HTERT RPE-1 (cell line): ENCODE measurements at regions not wholly inside any gene's neighbourhood (a gene's known extent, or its start where the extent isn't known, plus 50 kb on each side); places are given as distances from the start of the nearest gene placed in this dataset.
"Not testable (repeated sequence)": the region's sequence is repeated elsewhere in the genome, so short reads cannot be mapped to it uniquely, and the experiment has no call there.

ENCODE experiments used
- in situ Hi-C: fragments of 300-500 bp; cut with MboI; formaldehyde crosslinking; loops from 4 replicates; pipeline ENCODE4 v1.14.3; 2020; ENCODE audit warnings: low sequenced_read_pairs

- in situ Hi-C loops, result no loop called here
Observed at GRCh38 chr18:70705831-70706416, 417.1 kb downstream of the SOCS6 start.

DNA sequence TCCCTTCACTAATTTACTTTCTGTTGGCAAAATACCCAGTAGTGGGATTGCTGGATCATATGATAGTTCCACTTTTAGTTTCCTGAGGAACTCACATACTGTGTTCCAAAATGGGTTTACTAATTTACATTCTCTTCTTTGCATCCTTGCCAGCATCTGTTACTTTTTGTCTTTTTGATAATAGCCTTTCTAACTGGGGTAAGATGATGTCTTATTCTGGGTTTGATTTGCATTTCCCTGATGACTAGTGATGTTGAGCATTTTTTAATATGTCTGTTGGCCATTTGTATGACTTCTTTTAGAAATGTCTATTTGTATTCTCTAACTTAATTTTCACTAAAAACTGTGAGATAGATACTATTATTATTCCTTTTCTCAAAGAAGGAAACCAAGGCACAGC lies 411.7 kb downstream of the SOCS6 start:
- in situ Hi-C loops, result no loop called here

GRCh38 chr18:70698574-70698973 lies 409.7 kb downstream of the SOCS6 start:
- in situ Hi-C loops, result no loop called here

DNA sequence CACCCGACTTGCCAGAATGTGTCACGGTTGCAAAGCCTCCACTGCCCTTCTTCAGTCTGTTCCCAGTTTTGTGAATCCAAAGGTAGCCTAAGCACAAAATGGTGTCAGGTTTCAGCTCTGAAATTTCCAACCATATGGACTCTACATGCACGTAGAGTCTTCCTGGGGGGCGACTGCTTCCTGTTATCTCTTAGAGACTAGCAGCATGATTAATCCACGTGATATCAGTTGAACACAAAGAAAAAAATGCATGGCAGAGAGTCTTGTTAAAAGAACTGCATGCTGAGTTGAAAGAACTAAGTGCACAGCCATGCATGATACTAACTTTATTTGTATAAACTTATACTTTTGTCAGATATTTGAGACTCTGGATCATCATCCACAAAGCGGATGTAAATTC lies 404.4 kb downstream of the SOCS6 start:
- in situ Hi-C loops, result no loop called here

DNA sequence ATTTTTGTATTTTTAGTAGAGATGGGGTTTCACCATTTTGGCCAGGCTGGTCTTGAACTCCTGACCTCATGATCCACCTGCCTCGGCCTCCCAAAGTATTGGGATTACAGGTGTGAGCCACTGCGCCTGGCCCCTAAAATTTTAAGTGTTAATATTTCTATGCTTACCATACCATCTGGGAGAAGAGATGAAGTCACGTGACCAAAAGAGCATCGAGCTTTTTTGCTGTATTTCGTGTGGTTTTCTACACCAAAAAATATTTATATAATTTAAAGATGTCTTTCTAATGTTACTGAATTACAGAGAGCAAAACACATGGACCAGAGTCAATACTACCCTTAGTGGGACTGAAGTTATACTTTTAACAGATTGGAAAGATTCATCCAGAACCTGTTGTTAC lies 400.9 kb downstream of the SOCS6 start:
- in situ Hi-C loops, result not testable (repeated sequence)

GRCh38 chr18:70688286-70688685 lies 399.4 kb downstream of the SOCS6 start:
- in situ Hi-C loops, result no loop called here

DNA sequence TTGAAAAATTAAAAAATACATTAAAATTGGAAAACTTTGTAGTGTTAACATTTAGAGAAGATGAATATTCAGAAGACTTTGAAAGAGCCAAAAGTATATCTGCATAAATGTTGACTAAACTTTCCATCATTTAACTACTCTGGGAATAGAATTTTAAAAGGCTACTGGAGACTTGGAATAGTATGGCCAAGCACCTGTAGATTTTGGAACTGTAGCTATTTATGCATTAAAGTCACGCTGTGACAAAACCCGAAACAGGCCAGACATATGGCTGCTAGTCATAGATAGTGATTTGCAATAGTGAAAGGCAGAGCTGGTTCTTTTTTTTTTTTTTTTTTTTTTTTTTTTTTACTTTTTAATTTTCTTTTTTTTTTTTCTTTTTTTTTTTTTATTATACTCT lies 396.0 kb downstream of the SOCS6 start:
- in situ Hi-C loops, result no loop called here

DNA sequence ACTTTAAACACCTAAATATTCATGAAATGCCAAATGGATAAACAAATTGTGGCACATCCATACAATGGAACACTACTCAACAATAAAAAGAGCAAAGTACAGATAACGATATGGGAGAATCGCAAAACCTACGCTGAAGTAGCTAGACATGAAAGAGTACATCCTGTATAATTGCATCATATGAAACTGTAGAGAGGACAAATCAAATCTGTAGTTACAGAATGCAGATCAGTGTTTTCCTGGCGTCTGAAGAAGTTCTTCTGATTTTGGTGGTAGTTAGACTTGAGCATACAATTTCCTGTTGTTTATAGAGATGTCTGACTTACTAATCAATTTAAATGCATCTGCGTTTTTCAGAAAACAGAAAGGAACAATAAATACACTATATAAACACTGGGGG lies 394.4 kb downstream of the SOCS6 start:
- in situ Hi-C loops, result no loop called here

DNA sequence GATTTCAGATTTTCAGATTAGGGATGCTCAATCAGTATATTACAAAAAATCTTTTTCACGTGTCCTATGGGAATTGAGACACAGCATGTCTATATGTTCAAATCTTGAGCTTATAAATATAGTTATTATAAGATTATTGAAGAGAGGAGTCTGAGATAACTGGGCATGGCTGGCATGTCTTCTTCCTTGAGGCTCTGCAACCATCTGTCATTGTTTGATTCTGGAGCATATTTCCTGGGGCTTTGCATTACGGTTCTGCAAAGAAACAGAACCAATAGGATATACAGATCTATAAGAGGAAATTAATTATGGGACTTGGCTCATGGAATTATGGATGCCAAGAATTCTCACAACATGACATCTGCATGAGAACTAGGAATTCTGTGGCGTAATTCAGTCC lies 386.1 kb downstream of the SOCS6 start:
- in situ Hi-C loops, result no loop called here

DNA sequence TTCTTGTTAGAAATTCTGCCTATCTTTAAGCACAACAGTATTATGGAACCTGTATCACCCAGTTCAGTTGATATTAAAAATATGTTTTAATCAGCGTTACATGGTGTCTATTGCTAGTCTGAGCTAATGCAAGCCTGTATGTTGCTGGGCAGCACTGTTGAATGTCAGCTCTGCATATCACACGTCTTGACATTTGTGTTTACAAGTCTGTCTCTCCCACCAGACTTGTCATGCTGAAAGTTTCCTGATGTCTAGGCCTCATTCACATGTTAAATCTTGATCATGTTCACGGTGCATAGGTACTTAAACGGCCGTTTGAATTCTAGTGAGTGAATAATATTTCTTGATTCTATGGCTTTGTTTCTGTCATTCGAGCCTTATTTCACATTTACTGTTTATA lies 385.0 kb downstream of the SOCS6 start:
- in situ Hi-C loops, result no loop called here

GRCh38 chr18:70672581-70672980 lies 383.7 kb downstream of the SOCS6 start:
- in situ Hi-C loops, result no loop called here

GRCh38 chr18:70671889-70672565 lies 383.2 kb downstream of the SOCS6 start:
- in situ Hi-C loops, result no loop called here

DNA sequence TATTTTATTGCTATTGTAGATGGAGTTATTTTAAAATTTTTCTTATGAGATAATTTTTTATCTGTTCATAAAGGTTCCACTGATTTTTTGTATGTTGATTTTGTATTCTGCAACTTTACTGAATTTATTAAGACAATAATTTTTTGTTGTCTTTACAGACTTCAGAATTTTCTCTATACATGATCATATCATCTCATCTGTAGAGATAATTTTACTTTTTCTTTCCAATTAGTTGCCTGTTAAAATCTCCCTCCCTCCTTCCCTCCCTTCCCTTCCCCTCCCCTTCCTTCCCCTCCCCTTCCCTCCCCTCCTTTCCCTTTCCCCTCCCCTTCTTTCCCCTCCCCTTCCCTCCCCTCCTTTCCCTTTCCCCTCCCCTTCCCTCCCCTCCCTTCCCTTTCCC lies 378.1 kb downstream of the SOCS6 start:
- in situ Hi-C loops, result no loop called here

DNA sequence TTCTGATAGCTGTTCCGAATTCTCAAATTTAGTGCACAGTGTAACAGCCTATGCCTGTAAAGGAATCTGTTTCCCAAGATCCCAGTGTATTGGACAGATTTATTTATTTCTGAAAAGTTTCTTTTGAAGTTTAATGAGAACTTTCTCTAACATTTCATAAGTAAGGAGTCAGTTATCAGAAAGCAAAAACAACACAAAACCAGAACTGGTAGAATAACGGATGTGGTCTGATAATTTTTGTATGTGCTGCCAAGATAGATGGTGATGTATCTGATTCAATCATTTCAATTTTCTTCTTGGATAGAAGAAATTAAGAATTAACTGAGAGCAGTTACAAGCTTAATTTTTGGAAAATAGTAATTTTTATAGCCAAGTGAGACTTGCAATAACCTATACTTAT lies 374.3 kb downstream of the SOCS6 start:
- in situ Hi-C loops, result no loop called here

DNA sequence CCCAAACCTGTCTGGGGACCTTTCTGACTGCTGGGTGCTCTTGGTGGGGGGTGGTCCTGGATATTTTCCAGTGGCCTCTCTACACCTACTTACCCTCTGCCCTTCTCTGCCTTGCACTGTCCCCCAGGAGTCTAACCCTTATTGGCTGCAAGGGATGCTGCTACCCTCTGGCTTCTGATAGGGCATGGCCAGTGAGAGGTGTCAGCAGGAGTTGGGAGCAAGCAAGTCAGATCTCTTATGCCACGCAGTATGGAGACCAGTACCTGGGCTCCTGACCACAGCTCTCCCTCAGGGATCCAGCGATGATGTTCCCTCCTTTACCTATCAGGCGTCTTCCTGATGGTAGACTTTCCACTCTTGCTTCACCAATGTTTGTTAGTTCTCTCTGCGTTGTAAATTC lies 373.7 kb downstream of the SOCS6 start:
- in situ Hi-C loops, result no loop called here

DNA sequence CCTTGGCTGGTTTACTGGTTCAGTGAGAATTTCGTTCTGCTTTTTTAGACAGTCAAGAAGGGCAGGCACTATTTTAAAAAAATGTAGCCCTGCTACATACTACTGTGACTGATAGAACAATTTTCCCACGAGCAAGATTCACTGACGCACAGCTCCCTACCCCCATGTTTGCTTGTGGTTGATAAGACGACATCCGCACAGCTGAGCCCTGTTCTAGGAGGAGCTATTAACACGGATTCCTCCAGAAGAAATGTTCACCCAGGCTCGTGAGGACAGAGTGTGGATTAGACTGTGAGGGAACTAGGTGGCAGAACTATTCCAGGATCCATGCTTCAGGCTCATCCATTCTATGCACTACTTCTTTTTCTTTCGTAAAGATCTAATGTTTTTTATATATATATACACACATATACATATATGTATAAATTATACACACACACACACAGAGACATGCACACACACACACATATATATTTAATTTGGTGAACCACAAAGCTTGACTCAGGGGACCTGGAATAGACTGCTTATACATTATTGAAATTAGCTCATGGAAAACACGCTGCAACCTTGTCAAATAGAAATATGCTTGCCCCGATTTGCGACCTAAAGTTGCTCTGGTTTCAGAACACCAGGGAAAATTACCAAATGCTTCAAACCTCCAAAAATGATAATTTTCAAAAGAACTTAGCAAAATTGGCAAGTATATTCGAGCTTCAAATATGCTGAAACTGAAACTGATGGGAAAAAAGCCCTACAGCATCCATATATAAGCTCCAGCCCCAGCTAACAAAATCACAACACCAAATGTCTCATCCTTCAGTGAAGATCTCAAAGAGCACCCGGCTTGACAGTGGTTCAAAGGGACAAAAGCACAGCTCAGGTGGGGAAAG lies 370.4 kb downstream of the SOCS6 start:
- in situ Hi-C loops, result no loop called here

DNA sequence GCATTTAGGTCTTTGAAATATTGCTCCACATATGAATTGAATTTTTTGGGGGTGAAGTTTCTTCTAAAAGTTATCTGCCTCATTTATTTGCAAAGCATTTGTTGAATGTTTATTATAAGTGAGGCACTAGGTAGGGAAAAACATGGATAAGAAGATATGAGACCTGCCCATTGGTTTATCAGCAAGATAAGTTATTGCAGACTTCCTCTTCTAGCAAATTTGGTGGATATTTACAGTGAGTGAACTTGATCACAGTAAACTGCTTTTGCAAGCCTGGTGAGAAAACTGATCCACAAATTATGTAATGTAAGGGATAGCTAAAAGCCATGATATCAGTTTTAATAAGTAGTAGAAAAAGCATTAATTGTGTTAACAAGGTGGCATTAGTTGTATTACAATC lies 364.8 kb downstream of the SOCS6 start:
- in situ Hi-C loops, result no loop called here

- in situ Hi-C loops, result no loop called here
Observed at GRCh38 chr18:70650878-70651277, 362.0 kb downstream of the SOCS6 start.

GRCh38 chr18:70649683-70650082 lies 360.8 kb downstream of the SOCS6 start:
- in situ Hi-C loops, result no loop called here

- in situ Hi-C loops, result no loop called here
Observed at GRCh38 chr18:70645971-70646370, 357.1 kb downstream of the SOCS6 start.

- in situ Hi-C loops, result no loop called here
Observed at GRCh38 chr18:70643812-70644211, 355.0 kb downstream of the SOCS6 start.

DNA sequence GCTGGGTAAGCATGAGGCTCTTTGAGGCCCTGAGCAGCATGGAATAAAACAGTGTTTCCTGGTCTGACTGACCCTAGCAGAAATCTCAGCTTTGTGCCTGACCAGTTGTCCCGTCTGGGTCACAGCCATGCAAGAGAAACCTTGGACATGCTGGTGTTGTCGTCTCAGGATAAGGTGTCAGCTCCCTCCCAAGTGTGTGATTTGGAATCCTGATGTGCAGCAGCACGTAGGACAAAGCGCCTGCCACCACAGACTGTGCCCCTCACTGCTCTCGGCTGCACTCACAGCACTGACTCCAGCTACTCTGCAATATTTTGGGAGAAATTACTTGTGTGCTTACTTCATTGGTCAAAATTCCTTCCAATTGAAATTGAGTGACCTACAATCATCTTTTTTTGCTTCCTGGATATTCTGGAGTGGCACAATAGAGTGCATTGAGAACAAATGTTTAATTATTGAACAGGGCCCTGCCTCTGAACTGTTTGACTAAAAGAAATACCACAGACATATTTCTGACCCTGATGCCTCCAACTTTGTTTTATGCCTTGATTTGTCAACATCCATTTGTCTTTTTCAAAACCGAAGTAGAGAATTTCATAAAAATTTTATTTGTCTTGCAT lies 352.4 kb downstream of the SOCS6 start:
- in situ Hi-C loops, result no loop called here
